Upper lobe of right lung (tissue), 1 donor: ENCODE measurements at regions not wholly inside any gene's neighbourhood (a gene's known extent, or its start where the extent isn't known, plus 50 kb on each side); places are given as distances from the start of the nearest gene placed in this dataset.
"Not testable (repeated sequence)": the region's sequence is repeated elsewhere in the genome, so short reads cannot be mapped to it uniquely, and the experiment has no call there.

ENCODE experiments used
- ATAC-seq: fragments of 200-7000 bp; cut with Tn5 transposase; one replicate; pipeline ENCODE4 v1.9.1; 2020; ENCODE audit warnings: mild to moderate bottlenecking, moderate library complexity
- DNase-seq: peaks from one replicate; pipeline ENCODE4 v3.0.0-alpha.2; 2020
- H3K27ac ChIP-seq: fragments of 200-600 bp; one replicate; pipeline ENCODE4 v1.8.0; 2022
- H3K27me3 ChIP-seq: fragments of 200-600 bp; one replicate; pipeline ENCODE4 v1.8.0; 2022; ENCODE audit warnings: mild to moderate bottlenecking
- H3K36me3 ChIP-seq: fragments of 200-600 bp; one replicate; pipeline ENCODE4 v1.8.0; 2022
- H3K4me1 ChIP-seq: fragments of 200-600 bp; one replicate; pipeline ENCODE4 v1.8.0; 2022
- H3K4me3 ChIP-seq: fragments of 200-600 bp; one replicate; pipeline ENCODE4 v1.8.0; 2022; ENCODE audit warnings: mild to moderate bottlenecking
- H3K9me3 ChIP-seq: fragments of 200-600 bp; one replicate; pipeline ENCODE4 v1.8.0; 2022
- CTCF ChIP-seq: fragments of 200-600 bp; IDR thresholded peaks from one replicate; pipeline ENCODE4 v1.8.0; 2022; ENCODE audit warnings: antibody characterized with exemption
- intact Hi-C: fragments of 100-400 bp; cut with DNase I; formaldehyde crosslinking; loops from one replicate; pipeline ENCODE4 v1.11.0; 2022
- donor health status: DM: no; HTN: yes; CAD: no; lungs with severe emphysema.

GRCh38 chr2:122545821-122546220 lies 790.4 kb downstream of the TSN start:
- no peak for DNase-seq
- H3K27ac ChIP-seq: no peak overlapping the region
- H3K9me3 ChIP-seq: no peaks in the 10 kb centered on the region
- intact Hi-C loops: no loop called here
- H3K4me1 ChIP-seq: no peaks in the 10 kb centered on the region
- ATAC-seq: no peak
- H3K27me3 ChIP-seq: no peaks in the 10 kb centered on the region
- H3K36me3 ChIP-seq: no peaks in the 10 kb centered on the region
- no peak overlapping the region for H3K4me3 ChIP-seq
- TF ChIP-seq CTCF: no peak

- no peak for TF ChIP-seq CTCF
- H3K27me3 ChIP-seq: no peaks in the 10 kb centered on the region
- no peak for ATAC-seq
- H3K27ac ChIP-seq: no peak overlapping the region
- no peaks in the 10 kb centered on the region for H3K4me1 ChIP-seq
- no peak overlapping the region for H3K4me3 ChIP-seq
- DNase-seq: no peak
- no peaks in the 10 kb centered on the region for H3K9me3 ChIP-seq
- no peaks in the 10 kb centered on the region for H3K36me3 ChIP-seq
- intact Hi-C loops: no loop called here
Measured at GRCh38 chr2:122562775-122563174, 807.3 kb downstream of the TSN start.

- no peak for TF ChIP-seq CTCF
- no peaks in the 10 kb centered on the region for H3K9me3 ChIP-seq
- no peak for ATAC-seq
- H3K27ac ChIP-seq: no peak overlapping the region
- no peak overlapping the region for H3K4me3 ChIP-seq
- H3K4me1 ChIP-seq: no peaks in the 10 kb centered on the region
- H3K36me3 ChIP-seq: no peaks in the 10 kb centered on the region
- intact Hi-C loops: no loop called here
- H3K27me3 ChIP-seq: no peaks in the 10 kb centered on the region
- no peak for DNase-seq
Measured at GRCh38 chr2:122563781-122564180, 808.3 kb downstream of the TSN start.

GRCh38 chr2:122564843-122565242 lies 809.4 kb downstream of the TSN start:
- no peak for TF ChIP-seq CTCF
- Histone ChIP-seq H3K27ac (no peak overlapping the region), H3K9me3 (no peaks in the 10 kb centered on the region), H3K4me1 (no peaks in the 10 kb centered on the region), H3K27me3 (no peaks in the 10 kb centered on the region), H3K4me3 (no peak overlapping the region), H3K36me3 (no peaks in the 10 kb centered on the region)
- intact Hi-C loops: no loop called here
- DNase-seq (no peak), ATAC-seq (no peak)

GRCh38 chr2:122565364-122565763 lies 809.9 kb downstream of the TSN start:
- Histone ChIP-seq H3K4me3 (no peak overlapping the region), H3K36me3 (no peaks in the 10 kb centered on the region), H3K4me1 (no peaks in the 10 kb centered on the region), H3K27me3 (no peaks in the 10 kb centered on the region), H3K27ac (no peak overlapping the region), H3K9me3 (no peaks in the 10 kb centered on the region)
- intact Hi-C loops: no loop called here
- ATAC-seq: no peak
- TF ChIP-seq CTCF: no peak
- no peak for DNase-seq

GRCh38 chr2:122570641-122571040 lies 815.2 kb downstream of the TSN start:
- DNase-seq (no peak), ATAC-seq (no peak)
- no peaks in the 10 kb centered on the region for H3K36me3 ChIP-seq
- no peaks in the 10 kb centered on the region for H3K27me3 ChIP-seq
- no peak overlapping the region for H3K27ac ChIP-seq
- intact Hi-C loops: no loop called here
- TF ChIP-seq CTCF: no peak
- no peak overlapping the region for H3K4me3 ChIP-seq
- no peaks in the 10 kb centered on the region for H3K9me3 ChIP-seq
- no peaks in the 10 kb centered on the region for H3K4me1 ChIP-seq

- ATAC-seq, H3K27ac ChIP-seq, H3K27me3 ChIP-seq, DNase-seq, H3K4me1 ChIP-seq, H3K9me3 ChIP-seq, H3K36me3 ChIP-seq, H3K4me3 ChIP-seq, intact Hi-C loops: not testable (repeated sequence)
Measured at GRCh38 chr2:122571471-122571870, 816.0 kb downstream of the TSN start.
